Progenitor cell of endocrine pancreas (in vitro differentiated cells): ENCODE measurements at regions not wholly inside any gene's neighbourhood (a gene's known extent, or its start where the extent isn't known, plus 50 kb on each side); places are given as distances from the start of the nearest gene placed in this dataset.
A peak's percentile ranks its signal among the peaks of the same experiment; 100 is the strongest.

Source experiments
- DNase-seq: peaks from one replicate; pipeline ENCODE4 v3.0.0; 2021; ENCODE audit warnings: low spot score; ENCODE audit not compliant: unreplicated experiment
- H3K27ac Mint-ChIP-seq: 2 replicates; pipeline ENCODE4 v1.8.0; 2021; ENCODE audit warnings: mild to moderate bottlenecking, moderate library complexity, mixed read lengths
- H3K27me3 Mint-ChIP-seq: 2 replicates; pipeline ENCODE4 v1.8.0; 2021; ENCODE audit warnings: mixed read lengths
- H3K36me3 Mint-ChIP-seq: 2 replicates; pipeline ENCODE4 v1.8.0; 2022; ENCODE audit warnings: mixed read lengths; ENCODE audit not compliant: insufficient read depth
- H3K4me1 Mint-ChIP-seq: 2 replicates; pipeline ENCODE4 v1.8.0; 2021; ENCODE audit warnings: low read depth, mixed read lengths
- H3K4me3 Mint-ChIP-seq: 2 replicates; pipeline ENCODE4 v1.8.0; 2021; ENCODE audit warnings: low read depth, mild to moderate bottlenecking, moderate library complexity, mixed read lengths
- H3K9me3 Mint-ChIP-seq: 2 replicates; pipeline ENCODE4 v1.8.0; 2021; ENCODE audit warnings: low read depth, mixed read lengths
- TF ChIP-seq, protein P1 (sequence below): fragments of 200-600 bp; sonication (generic); IDR thresholded peaks from one replicate; pipeline ENCODE4 v1.5.0; 2021; ENCODE audit warnings: antibody characterized with exemption, mild to moderate bottlenecking; ENCODE audit not compliant: unreplicated experiment

DNA sequence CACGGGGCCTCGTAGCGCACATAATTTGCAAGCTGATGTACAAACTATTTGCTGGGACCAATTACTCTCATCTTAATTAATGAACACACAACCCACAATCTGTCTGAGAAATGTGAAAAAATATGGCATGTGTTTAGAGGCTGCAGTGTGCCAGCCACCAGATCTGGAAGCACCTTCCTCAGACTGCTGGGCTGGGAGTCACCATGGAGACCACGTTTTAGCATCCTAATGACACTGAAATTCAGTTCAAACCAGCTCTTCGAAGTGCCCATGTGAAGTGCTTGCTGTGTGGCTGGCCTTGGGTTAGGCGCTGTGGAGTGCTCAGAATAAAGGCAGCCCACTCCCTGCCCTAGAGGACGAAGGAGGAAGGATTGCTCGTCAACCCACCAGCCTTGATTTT, 482.4 kb downstream of the OMA1 start:
- no peaks in the 10 kb centered on the region for H3K9me3 Mint-ChIP-seq
- H3K27me3 Mint-ChIP-seq: peaks cover 10% of the 10 kb centered on the region
- peaks cover 4% of the 10 kb centered on the region for H3K4me1 Mint-ChIP-seq
- DNase-seq: no peak
- H3K27ac Mint-ChIP-seq: no peak overlapping the region
- no peaks in the 10 kb centered on the region for H3K36me3 Mint-ChIP-seq
- TF ChIP-seq, protein P1, sequence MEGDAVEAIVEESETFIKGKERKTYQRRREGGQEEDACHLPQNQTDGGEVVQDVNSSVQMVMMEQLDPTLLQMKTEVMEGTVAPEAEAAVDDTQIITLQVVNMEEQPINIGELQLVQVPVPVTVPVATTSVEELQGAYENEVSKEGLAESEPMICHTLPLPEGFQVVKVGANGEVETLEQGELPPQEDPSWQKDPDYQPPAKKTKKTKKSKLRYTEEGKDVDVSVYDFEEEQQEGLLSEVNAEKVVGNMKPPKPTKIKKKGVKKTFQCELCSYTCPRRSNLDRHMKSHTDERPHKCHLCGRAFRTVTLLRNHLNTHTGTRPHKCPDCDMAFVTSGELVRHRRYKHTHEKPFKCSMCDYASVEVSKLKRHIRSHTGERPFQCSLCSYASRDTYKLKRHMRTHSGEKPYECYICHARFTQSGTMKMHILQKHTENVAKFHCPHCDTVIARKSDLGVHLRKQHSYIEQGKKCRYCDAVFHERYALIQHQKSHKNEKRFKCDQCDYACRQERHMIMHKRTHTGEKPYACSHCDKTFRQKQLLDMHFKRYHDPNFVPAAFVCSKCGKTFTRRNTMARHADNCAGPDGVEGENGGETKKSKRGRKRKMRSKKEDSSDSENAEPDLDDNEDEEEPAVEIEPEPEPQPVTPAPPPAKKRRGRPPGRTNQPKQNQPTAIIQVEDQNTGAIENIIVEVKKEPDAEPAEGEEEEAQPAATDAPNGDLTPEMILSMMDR: no peak
- H3K4me3 Mint-ChIP-seq: no peak overlapping the region

DNA sequence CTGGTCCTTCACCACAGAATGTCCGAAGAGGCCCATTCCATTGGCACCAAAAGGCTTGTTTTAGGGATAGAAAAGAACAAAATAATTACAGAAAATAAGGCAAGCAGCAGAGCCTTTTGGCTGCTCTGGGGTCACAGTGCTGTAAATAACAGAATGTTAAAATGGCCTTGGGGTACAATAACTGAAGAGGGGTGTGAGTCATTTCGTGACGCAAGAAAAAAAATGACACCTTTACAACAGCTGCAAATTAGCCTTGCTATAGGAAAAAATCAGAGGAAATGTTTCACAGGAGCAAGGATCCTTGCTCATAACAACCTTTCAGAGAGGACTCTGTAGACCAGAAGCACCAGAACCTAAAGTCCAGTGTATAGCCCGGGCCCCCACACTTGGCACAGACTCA, 483.4 kb downstream of the OMA1 start:
- no peak for DNase-seq
- no peak overlapping the region for H3K27ac Mint-ChIP-seq
- H3K27me3 Mint-ChIP-seq: peaks cover 10% of the 10 kb centered on the region
- no peaks in the 10 kb centered on the region for H3K9me3 Mint-ChIP-seq
- TF ChIP-seq, protein P1: no peak
- H3K4me1 Mint-ChIP-seq: peaks cover 4% of the 10 kb centered on the region
- H3K36me3 Mint-ChIP-seq: no peaks in the 10 kb centered on the region
- no peak overlapping the region for H3K4me3 Mint-ChIP-seq

DNA sequence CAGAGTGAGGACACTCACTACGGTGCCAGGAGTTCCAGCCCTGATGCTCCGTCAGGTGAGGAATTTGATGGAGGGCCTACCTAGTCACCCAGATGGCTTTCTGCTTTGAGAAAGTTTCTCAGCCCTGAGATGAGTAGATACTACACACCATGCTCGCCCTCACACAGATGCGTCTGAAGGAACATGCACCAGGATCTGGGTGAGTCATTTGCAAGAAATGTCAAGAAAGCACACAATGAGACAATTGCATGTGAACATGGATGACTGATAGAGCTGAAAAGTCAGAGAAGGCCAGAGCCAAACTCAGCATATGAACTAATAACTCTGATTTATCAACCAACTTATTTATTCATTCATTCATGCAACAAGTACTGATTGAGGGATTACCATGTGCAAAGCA, 483.9 kb downstream of the OMA1 start:
- Mint-ChIP-seq H3K27me3 (peaks cover 10% of the 10 kb centered on the region), H3K27ac (no peak overlapping the region), H3K36me3 (no peaks in the 10 kb centered on the region), H3K4me1 (peaks cover 4% of the 10 kb centered on the region), H3K9me3 (no peaks in the 10 kb centered on the region), H3K4me3 (no peak overlapping the region)
- TF ChIP-seq, protein P1: no peak
- no peak for DNase-seq

DNA sequence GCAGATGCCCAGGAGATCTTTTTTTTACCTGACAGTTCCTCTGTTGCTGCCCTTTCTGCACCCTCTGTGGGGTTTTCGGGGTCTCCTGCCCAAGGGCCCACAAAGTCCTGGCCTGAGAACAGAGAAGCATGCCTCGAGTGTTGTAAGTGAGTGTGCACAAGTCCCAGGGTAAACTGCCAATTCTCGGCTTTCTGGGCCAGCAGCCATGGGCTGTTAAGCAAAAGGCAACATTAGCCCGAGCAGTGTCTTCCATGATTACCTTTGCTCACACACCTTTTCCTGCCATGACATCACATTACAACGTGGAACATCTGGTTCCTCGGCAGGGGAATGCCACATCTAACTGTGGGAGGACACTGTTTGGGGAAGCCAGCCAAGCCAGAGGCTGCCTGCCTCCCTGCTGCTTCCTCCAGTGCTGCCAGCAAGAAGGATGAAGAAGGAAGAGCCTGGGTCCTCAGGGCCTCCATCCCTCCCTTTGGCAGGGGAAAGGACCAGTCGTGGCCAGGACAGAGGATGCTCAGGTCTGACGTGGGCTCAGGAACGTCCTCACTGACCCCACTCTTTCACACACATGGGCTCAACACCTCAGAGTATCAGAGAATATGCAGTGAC, 485.9 kb downstream of the OMA1 start:
- Mint-ChIP-seq H3K36me3 (no peaks in the 10 kb centered on the region), H3K4me1 (no peaks in the 10 kb centered on the region), H3K27me3 (peaks cover 16% of the 10 kb centered on the region), H3K27ac (no peak overlapping the region), H3K9me3 (no peaks in the 10 kb centered on the region), H3K4me3 (no peak overlapping the region)
- no peak for DNase-seq
- TF ChIP-seq, protein P1: no peak

DNA sequence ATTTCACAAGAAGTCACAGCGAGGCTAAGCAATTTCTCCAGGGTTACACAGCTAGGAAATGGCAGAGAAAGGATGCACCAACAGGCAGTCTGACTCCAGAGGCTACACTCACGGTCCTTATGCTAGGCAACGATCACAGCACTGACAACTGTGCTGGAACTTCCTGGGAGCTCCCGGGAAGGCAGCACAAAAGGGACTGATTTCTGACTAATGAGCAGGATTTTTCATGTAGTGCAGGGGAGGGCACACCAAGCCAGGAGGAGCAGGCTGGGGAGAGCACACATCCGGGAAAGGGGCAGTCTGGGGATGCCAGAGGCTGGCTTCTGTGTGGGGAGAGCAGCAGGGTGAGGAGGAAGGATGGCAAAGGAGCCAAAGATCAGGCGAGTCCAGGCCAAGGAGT, 486.7 kb downstream of the OMA1 start:
- no peaks in the 10 kb centered on the region for H3K4me1 Mint-ChIP-seq
- no peaks in the 10 kb centered on the region for H3K36me3 Mint-ChIP-seq
- TF ChIP-seq, protein P1: no peak
- H3K27ac Mint-ChIP-seq: peak overlapping the region; percentile 30
- peaks cover 3% of the 10 kb centered on the region for H3K9me3 Mint-ChIP-seq
- no peak for DNase-seq
- H3K27me3 Mint-ChIP-seq: peaks cover 18% of the 10 kb centered on the region
- H3K4me3 Mint-ChIP-seq: no peak overlapping the region
